NCI-H1694 (cell line): ENCODE measurements at regions not wholly inside any gene's neighbourhood (a gene's known extent, or its start where the extent isn't known, plus 50 kb on each side); places are given as distances from the start of the nearest gene placed in this dataset.

Experiments
- DNase-seq: peaks from one replicate; lab custom pipeline; 2025; lab: John Stamatoyannopoulos, UW

GRCh38 chr17:65404761-65405160 lies 156.7 kb downstream of the AXIN2 start:
- no peak for DNase-seq

GRCh38 chr17:65403626-65404025 lies 157.8 kb downstream of the AXIN2 start:
- no peak for DNase-seq

DNA sequence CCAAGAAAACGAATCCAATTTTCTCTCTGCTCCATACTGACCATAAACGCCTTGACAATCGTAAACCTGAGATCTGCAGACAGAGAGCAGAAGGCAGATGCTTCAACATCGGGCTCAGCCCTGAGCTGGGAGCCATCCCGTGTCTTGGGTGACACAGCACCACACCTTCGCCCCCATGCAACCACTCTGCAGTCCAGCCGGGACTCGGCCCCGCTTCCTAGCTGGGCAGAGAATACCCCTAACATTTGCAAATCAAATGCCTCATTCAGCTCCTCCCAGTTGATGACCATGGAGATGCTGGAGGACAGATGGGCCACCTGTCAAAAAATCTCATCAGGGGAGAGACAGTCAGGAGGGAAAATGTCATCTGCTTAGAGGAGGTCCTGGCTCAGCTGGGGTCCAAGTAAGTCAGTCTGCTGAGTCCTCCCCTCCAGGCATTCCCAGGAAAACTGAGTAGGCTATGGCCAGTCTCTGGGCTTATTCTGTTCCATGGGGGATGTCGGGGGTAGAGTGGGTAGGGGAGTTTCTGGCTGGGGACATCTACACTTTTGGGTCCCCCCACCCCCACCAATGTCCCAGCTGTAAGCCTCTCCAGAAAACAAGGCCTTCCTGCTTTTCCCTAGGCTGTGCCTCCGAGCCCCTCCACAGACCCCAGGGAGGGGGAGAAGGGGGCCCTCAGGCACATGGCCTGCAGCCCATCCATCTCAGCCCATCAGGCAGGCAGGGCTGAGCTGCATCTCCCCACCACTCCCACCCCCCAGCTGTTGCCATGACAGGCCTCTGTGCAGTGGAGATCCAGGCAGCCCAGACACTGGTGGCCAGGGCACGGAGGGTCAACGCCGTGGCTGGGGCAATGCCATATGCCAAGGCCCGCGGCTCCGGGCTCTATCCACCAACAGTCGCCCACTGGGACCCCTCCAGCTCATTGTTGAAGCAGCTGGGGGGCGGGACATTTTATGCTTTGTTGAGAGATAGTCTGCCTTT lies 158.6 kb downstream of the AXIN2 start:
- no peak for DNase-seq

- no peak for DNase-seq
Observed at GRCh38 chr17:65401561-65401960, 159.9 kb downstream of the AXIN2 start.

DNA sequence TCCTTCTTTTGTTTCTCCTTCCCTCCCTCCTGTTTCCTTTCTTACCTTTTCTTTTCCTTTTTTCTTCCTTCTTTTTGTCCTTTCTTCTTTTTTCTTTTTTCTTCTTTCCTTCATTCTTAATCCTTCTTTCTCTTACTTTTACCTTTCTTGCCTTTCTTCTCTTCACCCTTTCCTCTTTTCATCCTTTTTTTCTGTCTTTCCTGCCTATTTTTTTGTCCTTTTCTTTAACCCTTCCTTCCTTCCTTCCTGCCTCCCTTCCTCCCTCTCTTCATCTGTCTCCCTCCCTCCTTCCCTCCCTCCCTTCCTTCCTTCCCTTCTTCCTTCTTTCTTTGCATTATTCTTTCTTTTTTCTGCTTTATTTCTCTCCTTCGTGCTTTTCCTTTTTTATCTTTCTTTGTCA lies 160.7 kb downstream of the AXIN2 start:
- DNase-seq = no peak

- DNase-seq = no peak
Observed at GRCh38 chr17:65398040-65398787, 163.2 kb downstream of the AXIN2 start.

GRCh38 chr17:65395924-65396323 lies 165.5 kb downstream of the AXIN2 start:
- DNase-seq = no peak

- DNase-seq = no peak
Observed at GRCh38 chr17:65394811-65395472, 166.5 kb downstream of the AXIN2 start.

GRCh38 chr17:65393514-65393913 lies 167.9 kb downstream of the AXIN2 start:
- DNase-seq = no peak

- DNase-seq = no peak
Observed at GRCh38 chr17:65389949-65390348, 171.5 kb downstream of the AXIN2 start.

- DNase-seq = no peak
Observed at GRCh38 chr17:65389426-65389825, 172.0 kb downstream of the AXIN2 start.

- no peak for DNase-seq
Observed at GRCh38 chr17:65388911-65389310, 172.5 kb downstream of the AXIN2 start.

DNA sequence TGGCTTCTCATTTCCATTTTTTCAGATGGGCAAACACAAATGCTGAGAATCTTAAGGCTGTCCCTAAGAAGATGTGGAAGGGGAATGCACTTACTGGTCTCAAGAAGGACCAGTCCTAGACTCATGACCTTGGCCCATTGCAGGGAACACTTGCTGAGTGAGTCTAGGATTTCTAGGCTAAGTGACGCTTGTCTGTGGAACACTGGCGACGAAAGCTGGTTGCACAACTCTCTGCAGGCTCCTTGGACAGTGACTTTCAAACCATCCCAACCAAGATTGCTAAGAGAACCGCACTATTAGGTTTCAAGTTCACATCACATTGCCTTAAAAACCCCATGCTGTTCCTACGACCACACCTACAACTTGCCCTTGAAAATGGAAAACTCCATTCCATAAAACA lies 174.1 kb downstream of the AXIN2 start:
- no peak for DNase-seq

GRCh38 chr17:65385726-65386125 lies 175.7 kb downstream of the AXIN2 start:
- no peak for DNase-seq

- DNase-seq = no peak
Observed at GRCh38 chr17:65385071-65385470, 176.4 kb downstream of the AXIN2 start.

- no peak for DNase-seq
Observed at GRCh38 chr17:65381152-65381551, 180.3 kb downstream of the AXIN2 start.

- DNase-seq = no peak
Observed at GRCh38 chr17:65374966-65375365, 186.5 kb downstream of the AXIN2 start.

DNA sequence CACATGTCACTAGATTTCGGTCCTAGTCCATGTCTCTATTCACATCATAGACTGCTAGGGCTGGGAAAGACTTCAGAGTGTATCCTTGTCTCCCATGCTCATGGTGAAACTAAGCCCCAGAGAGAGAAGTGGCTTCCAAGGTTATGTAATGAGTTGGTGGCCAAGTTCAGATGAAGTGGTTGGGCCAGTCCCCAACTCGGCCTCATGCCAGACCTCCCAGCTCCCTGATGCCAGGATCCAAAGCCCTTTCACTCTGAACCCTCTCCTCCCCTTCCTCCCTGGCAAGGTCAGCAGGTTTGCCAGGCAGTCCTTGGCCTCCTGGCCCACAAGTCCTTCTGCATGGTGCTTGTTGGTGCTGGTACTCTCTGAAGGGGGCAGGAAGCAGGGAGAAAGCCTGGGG lies 189.7 kb downstream of the AXIN2 start:
- DNase-seq = no peak

GRCh38 chr17:65370669-65371131 lies 190.7 kb downstream of the AXIN2 start:
- DNase-seq = no peak

GRCh38 chr17:65368341-65368740 lies 193.1 kb downstream of the AXIN2 start:
- no peak for DNase-seq

GRCh38 chr17:65366102-65366844 lies 195.2 kb downstream of the AXIN2 start:
- no peak for DNase-seq

GRCh38 chr17:65365169-65365568 lies 196.3 kb downstream of the AXIN2 start:
- no peak for DNase-seq
